Activated CD8-positive, alpha-beta memory T cell treated with anti-CD3 and anti-CD28 coated beads for 4 hours (primary cell): ENCODE measurements at regions not wholly inside any gene's neighbourhood (a gene's known extent, or its start where the extent isn't known, plus 50 kb on each side); places are given as distances from the start of the nearest gene placed in this dataset.
A peak's percentile ranks its signal among the peaks of the same experiment; 100 is the strongest.

Experiments
- DNase-seq, 2 donors: peaks; one replicate each; pipeline ENCODE4 v3.0.0-alpha.2; 2020; ENCODE audit warnings: low read depth in 2 of 2

DNA sequence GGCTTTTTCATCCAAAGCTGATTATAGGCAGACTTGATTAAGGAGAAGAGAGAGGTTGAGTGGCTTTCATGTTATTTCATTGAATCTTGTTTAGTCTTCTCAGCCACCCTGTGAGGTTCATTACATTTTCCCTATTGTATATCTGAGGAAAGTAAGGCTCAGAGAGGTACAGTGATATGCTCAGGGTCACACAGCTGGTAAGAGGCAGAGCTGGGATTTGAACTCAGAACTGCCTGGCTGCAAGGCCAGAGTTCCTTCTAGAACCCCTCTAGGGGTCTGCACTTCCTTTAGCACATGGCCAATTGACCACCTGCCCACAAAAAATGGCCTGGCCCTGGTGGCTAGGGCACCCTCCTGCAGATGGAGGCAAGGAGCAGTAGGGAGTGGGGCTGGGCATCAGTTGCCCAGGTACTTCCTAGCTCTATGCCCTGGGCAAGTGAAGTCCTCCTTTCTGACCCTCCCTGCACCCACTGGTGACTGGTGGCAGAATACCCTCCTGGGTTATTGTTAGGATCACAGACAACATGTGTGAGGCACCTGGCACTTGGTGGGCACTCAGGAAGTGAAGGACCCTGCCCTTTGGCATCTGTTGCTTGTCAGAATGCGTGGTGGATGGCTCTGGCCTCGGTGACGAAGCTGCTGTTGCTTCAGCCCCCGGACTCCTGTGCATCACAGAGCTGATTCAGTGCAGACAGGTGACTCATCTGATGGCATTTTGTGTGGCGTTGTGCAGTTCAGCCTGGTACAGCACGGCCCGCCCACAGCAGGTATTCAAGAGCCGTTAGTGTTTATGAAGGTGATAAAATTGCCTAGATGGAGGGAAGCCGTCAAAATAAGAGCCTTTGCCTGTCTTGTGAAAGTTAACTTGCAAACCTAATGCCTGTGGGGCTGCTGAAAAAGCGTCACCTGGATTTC is 115.8 kb downstream of the SLC25A47 start:
- DNase-seq, result peak; percentile 16 to 39

DNA sequence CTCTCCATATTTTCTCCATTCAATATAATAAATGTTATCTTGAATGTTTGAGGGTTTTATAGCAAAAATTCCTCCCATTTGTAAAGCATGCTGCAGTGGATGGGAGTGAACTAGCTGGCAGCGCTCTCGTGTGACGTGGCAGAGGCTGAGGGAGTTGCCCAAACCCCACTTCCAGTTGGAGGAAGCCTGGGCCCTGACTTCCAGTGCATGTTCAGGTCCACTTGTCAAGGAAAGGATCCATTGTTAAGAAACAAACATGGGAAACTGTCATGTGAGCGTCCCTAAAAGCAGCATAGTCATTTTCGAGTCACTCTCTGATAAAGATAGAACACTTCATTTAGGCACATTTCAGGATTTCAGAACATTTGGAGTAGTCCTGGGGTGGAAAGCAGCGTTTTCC is 116.6 kb downstream of the SLC25A47 start:
- DNase-seq, result no peak

DNA sequence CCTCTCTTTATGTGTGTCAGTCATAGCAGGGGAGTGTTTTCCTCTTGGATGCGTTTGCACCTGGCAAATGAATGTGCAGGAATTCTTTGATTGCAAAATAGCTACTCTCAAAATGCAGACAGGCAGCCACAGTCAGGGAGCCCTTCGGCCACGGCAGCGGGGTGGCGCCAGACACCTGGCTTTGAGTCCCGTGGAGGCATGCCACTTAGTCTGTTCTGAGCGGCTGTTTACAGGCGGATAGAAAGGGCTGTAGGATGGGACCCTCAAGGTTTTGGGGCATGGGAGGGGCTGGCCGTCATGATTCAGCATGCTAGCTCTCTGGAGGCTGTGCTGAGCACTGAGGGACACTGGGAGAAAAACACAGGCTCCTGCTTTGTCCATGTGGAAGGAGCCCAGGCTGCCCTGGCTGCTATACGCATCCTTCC is 117.1 kb downstream of the SLC25A47 start:
- DNase-seq, result peak in 1 of 2 donors; percentile 6

DNA sequence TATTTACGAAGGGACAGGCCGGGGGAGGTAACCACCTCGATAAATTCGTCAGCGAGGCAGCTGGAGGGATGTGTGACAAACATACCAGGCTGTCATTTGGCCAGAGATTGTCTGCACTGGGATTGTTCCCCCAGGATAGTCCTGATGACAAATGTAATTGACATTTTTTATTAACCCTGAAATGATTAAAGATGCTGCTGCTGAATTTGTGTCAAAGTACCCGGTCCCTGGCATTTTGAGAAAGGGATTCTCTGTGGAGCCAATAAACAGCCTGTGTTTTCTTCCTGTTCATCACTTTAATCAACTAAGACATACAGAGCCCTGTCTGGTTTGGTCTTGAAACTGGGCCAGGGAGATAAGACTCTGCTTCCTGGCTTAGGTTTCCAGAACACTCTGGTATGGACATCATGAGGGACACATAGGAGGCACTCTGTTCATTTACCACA is 117.6 kb downstream of the SLC25A47 start:
- DNase-seq, result no peak

DNA sequence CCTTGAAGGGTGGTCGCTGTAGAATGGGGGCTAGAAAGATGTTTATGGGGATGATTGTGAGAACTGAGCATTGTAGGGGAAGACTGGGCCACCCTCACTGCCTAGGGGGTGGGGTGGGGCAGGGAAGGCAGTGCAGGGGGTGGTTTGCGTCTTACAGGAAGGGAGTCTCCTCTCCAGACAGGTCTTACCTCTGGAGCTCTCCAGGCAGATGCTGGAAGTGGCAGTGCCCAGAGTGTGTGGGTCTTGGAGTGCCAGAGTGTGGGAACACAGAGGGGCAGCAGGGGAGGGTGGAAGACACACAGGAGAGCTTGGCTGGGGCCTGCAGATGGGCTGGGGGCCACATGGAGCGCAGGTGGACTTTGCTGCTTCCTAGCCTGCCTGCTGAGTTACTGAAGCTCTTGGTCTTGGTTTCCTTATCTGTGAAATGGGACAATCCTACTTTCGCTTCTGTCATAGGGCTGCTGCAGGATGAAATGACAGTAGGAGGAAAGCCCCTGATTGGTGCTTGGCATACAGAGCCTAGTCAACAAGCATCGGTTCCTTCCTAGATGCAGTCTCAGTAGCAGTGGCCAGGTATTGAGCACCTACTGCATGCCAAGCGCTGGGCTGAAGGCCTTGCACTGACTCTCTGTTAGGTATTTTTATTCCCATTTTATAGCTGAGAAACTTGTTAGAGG is 118.3 kb downstream of the SLC25A47 start:
- no peak for DNase-seq

DNA sequence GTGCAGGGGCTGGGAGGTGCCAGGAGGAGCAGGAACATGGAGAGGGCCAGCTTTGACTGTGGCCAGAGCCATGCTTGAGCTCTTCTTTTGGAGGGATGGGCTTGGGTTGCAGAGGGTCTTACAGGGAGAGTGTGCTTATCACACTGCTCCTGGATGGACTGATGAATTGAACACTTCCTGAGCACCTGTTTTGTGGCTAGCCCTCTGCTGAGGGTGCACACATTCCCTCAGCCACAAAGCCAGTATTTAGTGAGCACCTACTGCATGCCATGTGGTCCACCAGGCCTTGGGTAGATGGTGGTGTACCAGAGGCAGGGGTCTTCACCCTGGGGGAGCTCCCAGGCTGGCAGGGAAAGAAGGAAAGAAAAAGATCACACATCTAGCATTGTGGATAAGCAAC is 118.9 kb downstream of the SLC25A47 start:
- DNase-seq, result no peak

DNA sequence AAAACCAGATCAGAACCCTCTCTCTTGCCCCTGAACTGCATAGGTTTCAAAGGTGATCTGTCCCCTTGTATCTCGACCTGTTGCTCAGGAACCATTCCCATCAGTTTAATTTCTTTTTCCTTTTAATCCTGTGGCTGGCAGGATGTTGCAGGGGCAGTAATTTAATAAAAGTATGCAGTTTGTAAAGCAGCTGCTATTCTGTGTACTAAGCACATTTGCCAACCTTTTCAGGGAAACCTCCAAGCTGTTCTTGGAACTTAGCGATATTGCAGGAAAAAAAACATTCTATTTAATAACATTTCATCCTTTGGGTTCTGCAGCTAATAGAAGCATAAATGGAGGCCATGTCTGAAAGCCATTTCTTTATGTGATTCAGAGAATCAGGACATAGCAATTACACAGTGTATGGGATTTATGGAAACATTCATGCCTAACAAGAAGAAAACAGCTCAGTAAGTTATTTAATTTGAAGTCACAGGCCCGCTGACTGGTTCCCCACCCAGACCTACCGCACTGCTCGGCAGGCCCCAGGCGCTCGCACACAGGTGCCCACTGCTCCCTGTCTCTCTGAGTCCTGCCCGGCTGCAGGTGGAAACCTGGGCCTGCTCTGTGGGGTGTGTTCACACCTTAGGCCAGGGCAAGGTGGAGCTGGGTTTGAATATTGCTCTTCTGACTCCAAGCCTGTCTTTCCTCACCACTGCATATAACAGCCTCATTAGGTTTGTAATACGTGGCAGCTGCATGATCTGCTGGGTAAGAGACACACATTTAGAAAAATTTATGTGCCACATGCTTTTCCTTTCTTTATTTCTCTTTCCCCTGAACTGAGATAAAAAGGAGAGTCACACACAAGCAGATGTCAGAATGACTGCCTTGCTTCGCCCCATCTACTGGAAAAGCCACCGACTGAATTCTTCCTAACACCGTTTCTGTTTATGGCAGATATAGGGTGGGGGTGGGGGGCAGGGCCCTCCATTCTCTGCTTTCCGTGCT is 119.7 kb downstream of the SLC25A47 start:
- DNase-seq, result no peak

DNA sequence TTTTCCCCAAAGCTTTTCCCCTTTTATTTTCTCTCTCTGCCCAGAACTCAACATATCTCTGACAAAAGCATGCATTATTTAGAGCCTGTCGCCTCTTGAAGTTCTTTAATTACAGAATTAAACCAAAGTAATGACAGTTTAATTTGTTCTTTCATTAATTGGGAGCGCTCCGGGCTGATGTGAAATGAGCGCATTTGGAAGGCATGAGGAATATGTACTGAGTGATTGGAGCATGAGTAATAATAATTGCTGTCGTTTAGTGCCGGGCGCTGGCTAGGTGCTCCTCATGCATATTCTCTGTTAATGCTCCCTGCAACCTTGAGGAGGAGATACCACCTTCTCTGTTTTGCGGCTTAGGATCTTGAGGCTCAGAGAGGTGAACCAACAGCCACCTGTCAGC is 120.5 kb downstream of the SLC25A47 start:
- no peak for DNase-seq

DNA sequence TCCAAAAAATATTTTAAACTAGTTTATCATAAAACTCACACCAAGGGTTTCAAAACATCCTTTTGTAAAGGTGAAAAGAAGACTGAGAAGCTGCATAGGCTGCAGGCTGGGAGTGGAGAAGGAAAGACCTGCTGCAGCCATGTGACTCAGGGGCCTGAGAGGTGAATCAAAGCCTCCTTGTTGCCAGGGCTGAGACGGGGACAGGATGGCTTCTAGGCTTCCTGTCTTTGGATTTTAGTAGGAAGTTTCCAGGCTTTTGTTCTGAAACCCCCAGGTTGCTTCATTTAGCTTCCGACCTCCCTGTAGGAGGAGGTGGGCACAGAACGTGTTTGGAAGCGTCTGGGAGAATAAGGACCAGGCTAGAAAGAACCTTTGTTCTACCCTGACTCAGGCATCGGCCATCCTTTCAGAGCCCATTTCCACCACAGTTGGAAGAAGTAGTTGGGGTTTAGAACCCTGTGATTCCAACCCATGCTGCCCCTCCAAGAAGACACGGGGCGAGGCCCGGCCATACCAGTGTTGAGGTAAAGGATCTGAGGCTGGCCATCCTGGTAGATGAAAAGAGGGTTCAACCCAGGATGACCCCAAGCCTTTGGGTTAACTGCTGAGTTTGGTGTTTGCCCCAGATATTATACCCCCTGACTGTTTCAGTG is 122.4 kb downstream of the SLC25A47 start:
- no peak for DNase-seq

DNA sequence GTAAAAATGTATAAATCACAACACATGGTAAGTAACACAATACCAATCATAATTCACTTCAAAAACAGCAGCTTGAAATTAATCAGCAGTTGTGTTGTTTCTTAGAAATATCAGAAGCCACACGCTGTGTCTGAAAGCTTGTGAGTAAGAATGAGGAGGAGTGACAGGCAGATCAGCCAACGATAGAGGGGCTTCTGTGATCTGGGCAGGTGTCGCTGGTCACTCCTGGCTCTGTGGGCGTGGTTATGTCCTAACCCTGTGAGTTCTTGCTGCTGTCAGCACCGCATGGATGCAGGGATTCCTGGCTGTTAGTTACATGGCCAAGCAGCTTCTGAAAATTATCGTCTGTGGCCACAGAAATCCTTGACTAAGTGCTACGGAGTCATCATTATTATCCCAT is 123.4 kb downstream of the SLC25A47 start:
- DNase-seq, result no peak

DNA sequence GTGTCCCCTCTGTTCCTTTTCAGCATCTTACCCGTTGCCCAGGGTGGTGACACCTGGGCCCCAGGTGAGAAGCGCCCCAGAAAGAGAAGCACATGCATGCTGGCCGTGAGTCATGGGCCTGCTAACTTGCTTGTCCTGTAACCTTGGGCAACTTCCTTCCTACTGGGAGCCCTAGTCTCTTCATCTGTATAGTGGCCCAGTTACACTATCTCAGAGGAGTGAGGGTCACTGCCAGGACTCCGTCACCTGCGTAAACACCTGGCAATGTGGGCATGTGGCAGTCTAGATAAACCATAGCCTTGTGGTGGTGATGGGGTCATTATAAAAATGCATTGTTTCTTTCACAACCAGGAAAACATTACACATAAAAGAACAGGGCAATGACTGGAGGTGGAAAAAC is 125.2 kb downstream of the SLC25A47 start:
- no peak for DNase-seq

DNA sequence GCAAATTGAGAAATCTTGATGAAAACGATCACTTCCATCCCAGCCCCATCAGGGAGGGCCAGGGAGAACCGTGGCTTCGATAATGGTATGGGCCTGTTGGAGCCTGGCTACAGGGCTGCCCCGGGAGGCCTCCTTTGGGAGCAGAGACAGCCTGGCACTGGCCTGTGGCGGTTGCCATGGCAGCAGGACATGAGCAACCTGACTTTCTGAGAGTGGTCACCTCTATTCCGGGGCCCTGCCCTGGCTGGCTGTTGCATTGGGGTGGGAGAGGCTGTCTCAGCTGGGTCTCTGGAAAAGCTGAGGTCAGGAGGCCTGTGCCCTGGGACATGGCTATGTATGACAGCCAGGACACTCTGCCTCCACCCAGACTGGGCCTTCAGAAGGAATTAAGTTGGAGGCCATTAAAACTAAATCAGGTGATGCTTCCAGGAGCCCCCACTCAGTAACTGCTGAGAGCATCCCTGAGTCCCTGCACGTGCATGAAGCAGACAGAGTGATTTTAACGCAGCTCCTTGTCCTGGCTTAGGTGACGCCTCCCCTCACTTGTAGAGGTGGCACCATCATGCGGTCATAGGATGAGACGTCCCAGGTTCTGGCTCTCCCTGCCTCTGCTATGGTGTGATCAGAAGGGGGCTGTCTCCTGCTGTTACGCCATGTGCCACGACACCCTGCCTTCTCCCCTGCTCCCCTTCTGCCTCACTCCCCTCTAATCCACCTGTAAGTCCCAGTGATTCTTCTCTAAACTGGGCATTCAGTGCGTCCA is 126.3 kb downstream of the SLC25A47 start:
- DNase-seq, result no peak

DNA sequence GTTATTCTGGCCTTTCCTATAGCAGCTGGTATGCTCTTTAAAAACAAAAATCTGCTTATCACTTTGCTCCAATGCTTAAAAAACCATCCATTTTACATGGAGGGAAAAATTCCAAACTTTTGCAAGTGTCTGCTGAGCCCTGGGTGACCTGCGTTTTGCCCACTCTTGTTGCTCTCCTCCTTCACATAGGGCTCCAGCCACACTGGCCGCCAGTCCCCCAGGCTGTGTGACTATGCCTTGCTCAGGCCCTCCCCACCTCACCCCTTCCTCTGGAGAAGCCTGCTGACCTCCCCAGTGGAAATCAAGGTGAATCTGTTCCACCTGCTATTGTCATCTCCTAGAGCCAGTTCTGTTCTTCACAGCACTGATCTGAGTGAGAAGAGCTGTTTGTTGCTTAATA is 126.9 kb downstream of the SLC25A47 start:
- no peak for DNase-seq

DNA sequence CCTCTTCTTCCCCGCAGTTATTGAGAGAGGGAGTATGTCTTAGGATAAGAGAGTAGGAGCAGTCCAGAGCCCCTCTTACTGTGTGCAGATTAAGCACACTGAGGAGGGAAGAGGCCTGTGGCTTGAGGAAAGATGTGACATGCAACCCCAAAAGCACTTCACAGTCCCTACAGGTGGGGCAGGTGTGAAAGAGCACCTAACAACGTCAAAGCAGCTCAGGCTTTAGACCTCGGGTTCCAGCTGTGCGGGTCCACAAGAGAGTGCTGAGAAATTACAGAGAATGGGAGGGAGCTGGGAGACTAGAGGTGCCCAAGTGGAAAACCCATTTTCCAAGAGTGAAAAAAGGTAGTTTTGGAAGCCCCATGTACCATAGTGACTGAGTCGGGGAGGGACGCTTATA is 127.6 kb downstream of the SLC25A47 start:
- no peak for DNase-seq

DNA sequence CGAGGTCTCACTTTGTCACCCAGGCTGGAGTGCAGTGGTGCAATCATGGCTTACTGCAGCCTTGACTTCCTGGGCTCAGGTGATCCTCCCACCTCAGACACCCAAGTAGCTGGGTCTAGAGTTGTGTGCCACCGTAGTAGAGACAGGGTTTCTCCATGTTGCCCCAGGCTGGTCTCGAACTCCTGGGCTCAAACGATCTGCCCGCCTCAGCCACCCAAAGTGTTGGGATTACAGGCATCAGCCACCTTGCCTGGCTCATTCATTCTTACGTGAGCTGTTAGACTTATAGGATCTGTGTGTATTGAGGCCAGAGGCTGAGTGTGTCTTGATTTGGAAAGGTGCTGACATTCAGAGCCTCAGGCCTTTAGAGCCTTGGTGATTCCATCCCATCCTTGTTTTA is 128.1 kb downstream of the SLC25A47 start:
- no peak for DNase-seq

DNA sequence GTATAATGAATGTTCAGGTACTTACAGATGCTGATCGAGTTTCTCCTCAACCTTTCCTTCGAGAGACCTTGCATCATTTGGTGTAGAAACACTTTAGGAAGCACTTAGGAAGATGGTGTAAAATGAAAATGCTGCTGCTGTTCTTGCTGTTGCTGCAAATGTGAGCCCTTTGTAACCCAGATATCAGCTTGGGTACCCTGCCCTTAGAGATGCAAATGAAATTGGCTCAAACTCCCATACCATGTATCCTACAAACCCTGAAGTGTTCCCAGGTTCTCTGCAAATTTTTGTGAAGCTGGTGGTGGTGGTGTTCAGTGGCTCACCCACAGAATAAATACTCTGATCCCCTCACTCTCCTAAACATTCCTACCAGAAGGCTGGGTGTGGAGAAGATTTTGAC is 130.8 kb downstream of the SLC25A47 start:
- DNase-seq, result no peak

DNA sequence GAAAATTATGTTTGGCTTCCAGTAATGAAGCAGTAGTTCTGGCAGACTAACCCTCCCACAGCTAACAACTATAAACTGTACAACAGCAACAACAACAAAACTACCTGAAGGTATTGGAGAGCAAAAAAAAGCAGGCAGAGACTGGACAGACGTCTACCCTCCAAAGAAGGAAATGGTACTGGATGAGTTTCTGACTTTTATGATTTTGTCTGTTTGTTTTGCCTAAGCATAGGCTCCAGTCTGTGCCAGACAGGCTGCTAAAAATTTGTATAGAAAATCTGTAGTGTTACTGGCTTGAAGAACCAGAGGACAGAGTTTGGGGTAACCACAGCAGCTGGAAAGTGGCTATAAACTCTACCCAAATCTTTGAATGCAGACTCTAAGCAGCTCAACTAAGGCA is 131.3 kb downstream of the SLC25A47 start:
- no peak for DNase-seq

DNA sequence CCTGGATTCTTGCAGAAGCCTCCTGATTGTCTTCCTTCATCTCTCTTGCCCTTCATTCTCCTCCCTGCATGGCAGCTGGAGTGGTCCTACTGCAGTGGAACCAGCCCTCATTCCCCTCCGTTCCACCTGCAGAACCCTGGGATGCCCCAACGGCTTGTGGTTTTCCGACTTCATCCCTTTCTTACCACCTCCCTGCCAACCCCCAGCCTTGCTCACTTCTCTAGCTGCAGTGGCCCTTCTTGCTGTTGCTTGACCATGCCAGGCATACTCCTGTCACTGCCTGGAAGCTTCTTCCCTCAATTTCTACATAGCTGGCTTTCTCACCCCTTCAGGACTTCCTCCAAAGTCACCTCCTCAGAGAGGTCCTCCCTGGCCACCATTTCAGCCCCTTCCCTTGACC is 123.3 kb downstream of the BEGAIN start:
- DNase-seq, result no peak

DNA sequence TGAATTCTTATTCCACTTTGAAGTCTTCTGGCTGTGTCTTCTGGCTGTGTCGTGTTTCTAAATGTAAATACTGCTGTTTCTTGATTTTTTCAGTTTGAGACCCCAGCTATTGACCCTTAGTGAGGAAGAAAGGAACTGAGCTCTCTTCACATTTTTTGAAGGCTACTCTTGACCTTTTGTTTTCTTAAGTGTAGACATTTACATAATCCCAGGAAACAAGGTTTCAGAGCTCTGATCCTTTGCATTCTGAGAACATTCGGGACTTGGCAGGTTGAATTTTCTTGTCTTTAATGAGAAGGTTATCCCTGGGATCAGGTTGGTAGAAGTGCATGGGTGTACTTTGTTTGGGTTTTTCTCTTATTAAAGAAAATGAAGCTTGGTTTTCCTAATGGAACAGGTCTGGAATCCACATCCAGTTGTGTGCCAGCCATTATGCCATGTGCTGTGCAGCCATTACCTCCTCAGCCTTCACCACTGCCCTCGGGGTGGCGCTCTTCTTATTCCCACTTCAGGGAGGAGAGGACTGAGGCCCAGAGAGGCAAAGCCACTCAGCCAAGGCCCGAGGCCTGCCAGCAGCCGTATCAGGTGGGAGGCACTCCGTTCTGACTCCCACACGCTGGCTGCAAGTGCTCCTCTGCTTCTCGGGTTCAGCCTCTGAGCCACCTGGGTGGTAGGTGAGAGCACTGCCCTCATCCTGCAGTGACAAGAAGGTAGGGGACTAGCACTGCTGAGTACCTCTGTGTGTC is 120.9 kb downstream of the BEGAIN start:
- no peak for DNase-seq
